Panc1 (cell line): ENCODE measurements at regions not wholly inside any gene's neighbourhood (a gene's known extent, or its start where the extent isn't known, plus 50 kb on each side); places are given as distances from the start of the nearest gene placed in this dataset.

ENCODE experiments used
- ATAC-seq: fragments of 200-7000 bp; cut with Tn5 transposase; 2 replicates; pipeline ENCODE4 v1.9.1; 2020; ENCODE audit warnings: mild to moderate bottlenecking, moderate library complexity
- BruUV-seq: library from RNA; stranded (reverse); fragments of 400-500 nt; replicated peaks from 2 replicates; lab custom pipeline; 2021; lab: Mats Ljungman, UMichigan
- CTCF ChIA-PET: fragments of 300-600 bp; sonication (Branson Sonifier 250); formaldehyde crosslinking; loops from one replicate; lab custom pipeline; 2022; ENCODE audit warnings: antibody characterized with exemption; lab: Charles Lee
- POLR2A ChIA-PET: fragments of 300-600 bp; sonication (Branson Sonifier 250); formaldehyde crosslinking; loops from one replicate; lab custom pipeline; 2022; ENCODE audit warnings: antibody characterized with exemption; lab: Charles Lee
- DNase-seq: peaks from one replicate; pipeline ENCODE4 v3.0.0-alpha.2; 2010; ENCODE audit warnings: low read depth, low spot score
- H3K27ac ChIP-seq: 2 replicates; pipeline ENCODE4 v1.5.1; 2011; ENCODE audit warnings: mild to moderate bottlenecking, low read length, inconsistent platforms
- H3K27me3 ChIP-seq: fragments of 200-500 bp; sonication (Bioruptor generic); 2 replicates; pipeline ENCODE4 v1.6.0; 2014; ENCODE audit warnings: low read length, inconsistent platforms; ENCODE audit not compliant: control insufficient read depth, insufficient read depth
- H3K36me3 ChIP-seq: fragments of 200-500 bp; sonication (Bioruptor generic); 2 replicates; pipeline ENCODE4 v1.5.1; 2014; ENCODE audit warnings: inconsistent platforms, mild to moderate bottlenecking, low read length, moderate library complexity; ENCODE audit not compliant: control insufficient read depth, insufficient read depth
- H3K4me1 ChIP-seq: 2 replicates; pipeline ENCODE4 v1.5.1; 2011; ENCODE audit warnings: inconsistent platforms, mild to moderate bottlenecking, low read length, moderate library complexity; ENCODE audit not compliant: control insufficient read depth, insufficient read depth
- H3K4me3 ChIP-seq, 2 experiments: 2 replicates each; pipeline ENCODE4 v1.5.1; 2011 to 2012; ENCODE audit warnings: low read depth in 2 of 2, low read length in 2 of 2, mild to moderate bottlenecking in 2 of 2, inconsistent platforms in 1 of 2, moderate library complexity in 1 of 2
- H3K9me3 ChIP-seq: fragments of 200-500 bp; sonication (Bioruptor generic); 2 replicates; pipeline ENCODE4 v1.5.1; 2014; ENCODE audit warnings: low read depth, mild to moderate bottlenecking, inconsistent platforms, low read length, moderate library complexity; ENCODE audit not compliant: control insufficient read depth, insufficient read depth
- CTCF ChIP-seq: fragments of 450-650 bp; IDR thresholded peaks from 2 replicates; pipeline ENCODE4 v1.5.1; 2017; ENCODE audit warnings: mild to moderate bottlenecking
- POLR2AphosphoS5 ChIP-seq: IDR thresholded peaks from 2 replicates; pipeline ENCODE4 v1.6.1; 2012; ENCODE audit warnings: mild to moderate bottlenecking, low read depth, low read length, moderate library complexity
- SIN3A ChIP-seq: IDR thresholded peaks from 2 replicates; pipeline ENCODE4 v1.6.1; 2012; ENCODE audit warnings: low read depth, mild to moderate bottlenecking, low read length, moderate library complexity, borderline replicate concordance; ENCODE audit not compliant: insufficient read depth
- TCF7L2 ChIP-seq: IDR thresholded peaks from 2 replicates; pipeline ENCODE4 v1.6.1; 2011; ENCODE audit warnings: mild to moderate bottlenecking, low read depth, low read length, inconsistent platforms
- in situ Hi-C: cut with HindIII; loops from 2 replicates; pipeline ENCODE4 v1.10.0; 2016; ENCODE audit warnings: low sequenced_read_pairs, low pct_unique_long_range_greater_than_20kb
- intact Hi-C: fragments of 100-400 bp; cut with micrococcal nuclease; formaldehyde crosslinking; loops from one replicate; pipeline ENCODE4 v1.10.0; 2022; ENCODE audit not compliant: unreplicated experiment
- TF ChIP-seq, protein P1 (sequence below), 2 experiments: IDR thresholded peaks; 2 replicates each; pipeline ENCODE4 v1.6.1; 2011 to 2012; ENCODE audit warnings: low read depth in 2 of 2, control low read depth in 1 of 2, low read length in 1 of 2, mild to moderate bottlenecking in 1 of 2, moderate library complexity in 1 of 2; ENCODE audit not compliant: insufficient read depth in 1 of 2

- Histone ChIP-seq H3K36me3 (no peaks in the 10 kb centered on the region), H3K4me3 (no peak overlapping the region), H3K27me3 (no peaks in the 10 kb centered on the region), H3K9me3 (no peaks in the 10 kb centered on the region), H3K27ac (no peak overlapping the region), H3K4me1 (no peaks in the 10 kb centered on the region)
- intact Hi-C loops (no loop called here), in situ Hi-C loops (no loop called here)
- ATAC-seq (no peak), DNase-seq (no peak)
- ChIA-PET POLR2A (no interaction called here), CTCF (no interaction called here)
- no TSS peak for BruUV-seq
- TF ChIP-seq, protein P1, sequence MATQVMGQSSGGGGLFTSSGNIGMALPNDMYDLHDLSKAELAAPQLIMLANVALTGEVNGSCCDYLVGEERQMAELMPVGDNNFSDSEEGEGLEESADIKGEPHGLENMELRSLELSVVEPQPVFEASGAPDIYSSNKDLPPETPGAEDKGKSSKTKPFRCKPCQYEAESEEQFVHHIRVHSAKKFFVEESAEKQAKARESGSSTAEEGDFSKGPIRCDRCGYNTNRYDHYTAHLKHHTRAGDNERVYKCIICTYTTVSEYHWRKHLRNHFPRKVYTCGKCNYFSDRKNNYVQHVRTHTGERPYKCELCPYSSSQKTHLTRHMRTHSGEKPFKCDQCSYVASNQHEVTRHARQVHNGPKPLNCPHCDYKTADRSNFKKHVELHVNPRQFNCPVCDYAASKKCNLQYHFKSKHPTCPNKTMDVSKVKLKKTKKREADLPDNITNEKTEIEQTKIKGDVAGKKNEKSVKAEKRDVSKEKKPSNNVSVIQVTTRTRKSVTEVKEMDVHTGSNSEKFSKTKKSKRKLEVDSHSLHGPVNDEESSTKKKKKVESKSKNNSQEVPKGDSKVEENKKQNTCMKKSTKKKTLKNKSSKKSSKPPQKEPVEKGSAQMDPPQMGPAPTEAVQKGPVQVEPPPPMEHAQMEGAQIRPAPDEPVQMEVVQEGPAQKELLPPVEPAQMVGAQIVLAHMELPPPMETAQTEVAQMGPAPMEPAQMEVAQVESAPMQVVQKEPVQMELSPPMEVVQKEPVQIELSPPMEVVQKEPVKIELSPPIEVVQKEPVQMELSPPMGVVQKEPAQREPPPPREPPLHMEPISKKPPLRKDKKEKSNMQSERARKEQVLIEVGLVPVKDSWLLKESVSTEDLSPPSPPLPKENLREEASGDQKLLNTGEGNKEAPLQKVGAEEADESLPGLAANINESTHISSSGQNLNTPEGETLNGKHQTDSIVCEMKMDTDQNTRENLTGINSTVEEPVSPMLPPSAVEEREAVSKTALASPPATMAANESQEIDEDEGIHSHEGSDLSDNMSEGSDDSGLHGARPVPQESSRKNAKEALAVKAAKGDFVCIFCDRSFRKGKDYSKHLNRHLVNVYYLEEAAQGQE (IDR thresholded peaks at IDR 0.05; ENCODE audit: insufficient read depth in 1 of 2, low read depth in 2 of 2, low read length in 1 of 2), result no peak
- no peak for TF ChIP-seq TCF7L2
- TF ChIP-seq SIN3A, result no peak
- no peak for TF ChIP-seq POLR2AphosphoS5
- no peak for TF ChIP-seq CTCF
Measured at GRCh38 chr21:16640297-16641027, 872.4 kb upstream of the CXADR start.

DNA sequence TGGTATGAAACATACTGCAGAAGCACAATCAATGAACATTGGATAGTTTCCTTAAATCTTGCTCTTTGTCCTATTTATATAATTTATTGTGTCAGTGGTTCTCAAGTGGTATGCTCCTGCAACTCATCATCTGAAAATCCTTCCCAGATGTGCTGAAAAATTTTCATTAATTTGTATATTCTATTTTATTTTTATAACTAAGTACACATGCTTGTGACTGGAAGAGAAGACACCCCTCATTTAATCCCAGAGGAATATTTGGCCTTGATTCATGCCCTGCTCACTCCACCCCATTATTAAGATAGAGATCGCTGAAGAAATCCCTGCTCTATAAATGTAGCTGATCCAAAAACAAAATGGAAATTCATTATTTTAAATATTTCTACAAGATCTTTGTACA is 870.5 kb upstream of the CXADR start:
- intact Hi-C loops (no loop called here), in situ Hi-C loops (no loop called here)
- TF ChIP-seq SIN3A (no peak), TCF7L2 (no peak), POLR2AphosphoS5 (no peak), CTCF (no peak)
- TF ChIP-seq, protein P1 (IDR thresholded peaks at IDR 0.05; ENCODE audit: insufficient read depth in 1 of 2, low read depth in 2 of 2, low read length in 1 of 2), result no peak
- ATAC-seq, result no peak
- Histone ChIP-seq H3K36me3 (no peaks in the 10 kb centered on the region), H3K27me3 (no peaks in the 10 kb centered on the region), H3K4me3 (no peak overlapping the region), H3K27ac (no peak overlapping the region), H3K4me1 (no peaks in the 10 kb centered on the region), H3K9me3 (no peaks in the 10 kb centered on the region)
- BruUV-seq, result no TSS peak
- CTCF ChIA-PET, result no interaction called here
- POLR2A ChIA-PET, result no interaction called here
- no peak for DNase-seq
